Inflammatory macrophage (primary cell): ENCODE measurements at regions not wholly inside any gene's neighbourhood (a gene's known extent, or its start where the extent isn't known, plus 50 kb on each side); places are given as distances from the start of the nearest gene placed in this dataset.
A peak's percentile ranks its signal among the peaks of the same experiment; 100 is the strongest.
"Not testable (repeated sequence)": the region's sequence is repeated elsewhere in the genome, so short reads cannot be mapped to it uniquely, and the experiment has no call there.

Experiments
- DNase-seq, 2 donors: peaks; one replicate each; pipeline ENCODE4 v3.0.0-alpha.2; 2020 to 2022

GRCh38 chr12:124130691-124131591 lies 157.9 kb downstream of the ZNF664 start:
- no peak for DNase-seq

- DNase-seq, result no peak
Measured at GRCh38 chr12:124131659-124132058, 158.6 kb downstream of the ZNF664 start.

GRCh38 chr12:124132530-124132929 lies 159.5 kb downstream of the ZNF664 start:
- DNase-seq, result no peak

GRCh38 chr12:124136796-124137195 lies 158.1 kb upstream of the RFLNA start:
- DNase-seq, result no peak

DNA sequence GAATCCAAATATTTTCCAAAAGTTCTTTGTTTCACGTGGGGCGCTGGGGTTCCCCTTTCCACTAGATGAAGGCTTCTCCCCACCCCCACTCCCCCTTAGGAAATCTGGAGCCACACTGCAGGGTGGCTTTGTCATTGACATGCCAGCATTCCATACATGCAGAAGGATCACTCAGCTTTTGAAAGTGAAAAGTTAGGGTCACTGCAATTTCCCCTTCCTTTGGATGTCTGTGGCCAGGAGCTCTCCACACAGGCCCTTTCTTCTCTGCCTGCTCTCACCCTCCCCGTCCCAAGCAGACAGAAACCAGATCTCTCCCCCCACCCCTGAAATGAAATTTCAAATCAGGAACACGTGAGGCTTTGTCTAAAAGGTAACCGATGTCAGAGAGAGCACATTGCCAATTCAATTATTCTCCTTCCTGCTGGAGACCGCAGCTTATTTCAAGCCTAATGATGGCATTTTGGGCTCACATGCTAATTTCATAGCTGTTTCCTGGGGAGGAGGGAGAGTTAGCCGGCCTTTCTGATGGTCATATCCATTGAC lies 153.9 kb upstream of the RFLNA start:
- no peak for DNase-seq

- DNase-seq, result not testable (repeated sequence)
Measured at GRCh38 chr12:124141611-124142010, 153.3 kb upstream of the RFLNA start.

- no peak for DNase-seq
Measured at GRCh38 chr12:124142395-124143035, 152.4 kb upstream of the RFLNA start.

GRCh38 chr12:124143726-124144125 lies 151.2 kb upstream of the RFLNA start:
- DNase-seq, result no peak

GRCh38 chr12:124144531-124145194 lies 150.2 kb upstream of the RFLNA start:
- DNase-seq, result no peak

- no peak for DNase-seq
Measured at GRCh38 chr12:124147027-124147426, 147.9 kb upstream of the RFLNA start.

DNA sequence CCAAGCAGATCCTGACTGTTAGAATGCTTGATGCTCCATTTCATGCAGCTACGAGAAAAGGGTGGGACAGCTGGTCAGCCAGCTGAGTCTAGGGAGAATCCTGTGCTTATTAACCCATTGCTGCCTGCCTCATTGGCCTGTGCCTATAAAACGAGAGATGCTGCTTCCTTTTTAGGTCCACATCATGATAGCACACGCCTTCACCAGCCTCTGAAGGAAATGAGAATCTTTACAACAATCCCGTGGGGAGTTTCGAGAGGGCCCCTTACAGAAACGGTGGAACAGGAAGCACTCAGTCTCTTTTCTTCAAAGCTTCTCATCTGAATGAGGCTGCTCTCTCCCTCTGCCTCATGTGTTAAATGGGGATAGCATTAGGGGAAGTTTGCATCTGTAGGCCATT lies 147.3 kb upstream of the RFLNA start:
- DNase-seq, result no peak

DNA sequence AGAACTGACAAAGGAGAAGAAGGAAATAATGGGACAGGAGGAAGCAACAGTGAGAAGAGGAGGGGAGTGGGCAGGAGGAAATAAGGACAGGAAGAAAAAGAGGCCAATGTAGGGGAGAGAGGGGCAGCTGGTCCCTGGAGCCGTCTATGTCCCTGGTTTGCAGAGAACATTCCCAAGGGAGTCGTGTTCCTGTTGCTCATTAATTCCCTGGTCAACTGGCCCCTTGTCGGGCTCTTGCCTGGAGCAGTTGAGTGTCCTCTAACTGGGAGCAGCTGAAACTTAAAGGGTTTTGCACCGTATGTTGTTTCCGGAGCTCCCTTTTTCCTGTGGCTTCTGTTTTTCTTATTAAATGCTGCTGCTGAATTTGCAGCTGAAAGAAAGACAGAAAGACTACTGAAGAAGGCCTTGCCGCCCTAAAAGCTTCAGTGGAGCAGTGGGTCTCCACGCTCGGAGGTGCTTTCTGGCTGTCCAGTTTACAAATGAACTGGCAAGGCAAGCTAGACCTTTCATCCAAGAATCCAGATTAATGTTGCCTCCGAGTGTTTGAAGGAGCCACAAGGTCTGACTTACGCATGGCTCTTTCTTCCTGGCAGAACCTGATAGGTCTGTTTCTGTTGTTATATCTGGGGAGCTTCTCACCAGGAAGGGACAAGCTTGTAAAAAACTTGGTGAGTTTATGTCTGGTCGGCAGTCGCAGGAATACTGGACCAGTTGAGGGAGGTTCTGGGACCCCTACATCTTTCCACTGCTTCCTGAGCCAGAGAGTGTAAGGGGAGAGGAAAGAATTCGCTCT lies 146.2 kb upstream of the RFLNA start:
- DNase-seq, result no peak

GRCh38 chr12:124149287-124149686 lies 145.6 kb upstream of the RFLNA start:
- no peak for DNase-seq

- DNase-seq, result no peak
Measured at GRCh38 chr12:124150168-124150567, 144.7 kb upstream of the RFLNA start.

- no peak for DNase-seq
Measured at GRCh38 chr12:124151583-124151982, 143.3 kb upstream of the RFLNA start.

DNA sequence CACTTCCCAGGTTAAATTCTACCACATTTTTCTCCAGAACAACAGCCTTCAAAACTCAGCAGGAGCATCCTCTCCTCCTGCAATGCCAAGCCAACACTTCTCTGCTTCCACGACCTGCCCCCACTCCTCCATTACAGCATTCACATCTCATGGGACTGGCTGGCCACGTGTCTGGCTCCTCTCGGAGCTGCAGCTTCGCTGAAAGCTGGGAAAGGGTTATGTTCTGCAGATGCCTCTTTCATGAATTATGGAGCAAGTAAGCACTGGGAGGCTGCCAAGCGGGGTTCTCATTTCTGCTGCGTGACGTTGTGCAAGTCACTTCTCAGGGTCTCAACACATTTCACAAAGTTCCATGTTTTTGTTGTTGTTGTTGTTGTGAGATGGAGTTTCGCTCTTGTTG lies 142.2 kb upstream of the RFLNA start:
- DNase-seq, result no peak

- DNase-seq, result no peak
Measured at GRCh38 chr12:124153392-124153791, 141.5 kb upstream of the RFLNA start.

GRCh38 chr12:124157406-124157805 lies 137.5 kb upstream of the RFLNA start:
- DNase-seq, result peak in 1 of 2 donors; percentile 8

DNA sequence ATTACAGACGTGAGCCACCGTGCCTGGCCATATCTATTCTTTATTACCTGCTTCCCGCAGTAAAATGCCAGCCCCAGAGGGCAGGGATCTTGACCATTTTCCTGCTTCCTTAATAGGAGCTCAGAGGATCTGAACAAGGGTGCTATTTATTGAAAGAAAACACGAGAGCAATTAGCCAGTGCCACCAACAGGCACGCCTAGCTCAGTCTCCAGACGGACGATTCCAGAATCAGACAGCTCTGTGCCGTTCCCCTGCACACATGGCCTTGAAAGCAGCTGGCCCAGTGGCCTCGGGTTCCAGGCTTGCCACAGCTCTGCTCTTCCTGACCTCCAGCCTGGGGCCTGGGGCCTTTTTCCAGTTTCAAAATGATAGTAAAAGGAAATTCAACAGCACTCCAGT lies 135.2 kb upstream of the RFLNA start:
- no peak for DNase-seq

- DNase-seq, result no peak
Measured at GRCh38 chr12:124160097-124160756, 134.7 kb upstream of the RFLNA start.

- DNase-seq, result not testable (repeated sequence)
Measured at GRCh38 chr12:124161402-124161801, 133.5 kb upstream of the RFLNA start.
